GM12865 (cell line): ENCODE measurements at regions not wholly inside any gene's neighbourhood (a gene's known extent, or its start where the extent isn't known, plus 50 kb on each side); places are given as distances from the start of the nearest gene placed in this dataset.

Experiments
- DNase-seq: peaks from one replicate; pipeline ENCODE4 v3.0.0; 2010; ENCODE audit warnings: low read depth
- H3K4me3 ChIP-seq: 2 replicates; pipeline ENCODE4 v1.5.1; 2011; ENCODE audit warnings: mild to moderate bottlenecking, low read depth, low read length, control low read depth
- TF ChIP-seq, protein P1 (sequence below): IDR thresholded peaks from 2 replicates; pipeline ENCODE4 v1.5.1; 2011; ENCODE audit warnings: low read length, control low read depth, low read depth, inconsistent platforms; ENCODE audit not compliant: insufficient read depth; ENCODE audit errors: missing control alignments

DNA sequence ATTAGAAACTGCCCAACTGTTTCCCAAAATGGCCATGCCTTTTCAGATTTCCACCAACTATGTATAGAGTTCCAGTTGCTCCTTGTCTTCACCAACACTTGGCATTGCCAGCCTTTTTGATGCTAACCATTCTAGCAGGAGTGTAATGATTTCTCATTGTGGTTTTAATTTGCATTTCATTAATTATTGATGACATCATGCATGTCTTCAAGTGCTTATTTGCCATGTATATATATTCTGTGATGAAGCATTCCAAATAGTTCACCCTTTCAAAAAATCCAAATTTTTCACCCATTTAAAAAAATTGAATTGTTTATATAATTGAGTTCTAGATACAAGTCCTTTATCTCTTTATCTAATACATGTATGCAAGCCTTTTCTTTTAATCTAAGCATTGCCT, 245.9 kb upstream of the TNRC6C start:
- DNase-seq = no peak
- TF ChIP-seq, protein P1, sequence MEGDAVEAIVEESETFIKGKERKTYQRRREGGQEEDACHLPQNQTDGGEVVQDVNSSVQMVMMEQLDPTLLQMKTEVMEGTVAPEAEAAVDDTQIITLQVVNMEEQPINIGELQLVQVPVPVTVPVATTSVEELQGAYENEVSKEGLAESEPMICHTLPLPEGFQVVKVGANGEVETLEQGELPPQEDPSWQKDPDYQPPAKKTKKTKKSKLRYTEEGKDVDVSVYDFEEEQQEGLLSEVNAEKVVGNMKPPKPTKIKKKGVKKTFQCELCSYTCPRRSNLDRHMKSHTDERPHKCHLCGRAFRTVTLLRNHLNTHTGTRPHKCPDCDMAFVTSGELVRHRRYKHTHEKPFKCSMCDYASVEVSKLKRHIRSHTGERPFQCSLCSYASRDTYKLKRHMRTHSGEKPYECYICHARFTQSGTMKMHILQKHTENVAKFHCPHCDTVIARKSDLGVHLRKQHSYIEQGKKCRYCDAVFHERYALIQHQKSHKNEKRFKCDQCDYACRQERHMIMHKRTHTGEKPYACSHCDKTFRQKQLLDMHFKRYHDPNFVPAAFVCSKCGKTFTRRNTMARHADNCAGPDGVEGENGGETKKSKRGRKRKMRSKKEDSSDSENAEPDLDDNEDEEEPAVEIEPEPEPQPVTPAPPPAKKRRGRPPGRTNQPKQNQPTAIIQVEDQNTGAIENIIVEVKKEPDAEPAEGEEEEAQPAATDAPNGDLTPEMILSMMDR = no peak
- H3K4me3 ChIP-seq = no peak overlapping the region

DNA sequence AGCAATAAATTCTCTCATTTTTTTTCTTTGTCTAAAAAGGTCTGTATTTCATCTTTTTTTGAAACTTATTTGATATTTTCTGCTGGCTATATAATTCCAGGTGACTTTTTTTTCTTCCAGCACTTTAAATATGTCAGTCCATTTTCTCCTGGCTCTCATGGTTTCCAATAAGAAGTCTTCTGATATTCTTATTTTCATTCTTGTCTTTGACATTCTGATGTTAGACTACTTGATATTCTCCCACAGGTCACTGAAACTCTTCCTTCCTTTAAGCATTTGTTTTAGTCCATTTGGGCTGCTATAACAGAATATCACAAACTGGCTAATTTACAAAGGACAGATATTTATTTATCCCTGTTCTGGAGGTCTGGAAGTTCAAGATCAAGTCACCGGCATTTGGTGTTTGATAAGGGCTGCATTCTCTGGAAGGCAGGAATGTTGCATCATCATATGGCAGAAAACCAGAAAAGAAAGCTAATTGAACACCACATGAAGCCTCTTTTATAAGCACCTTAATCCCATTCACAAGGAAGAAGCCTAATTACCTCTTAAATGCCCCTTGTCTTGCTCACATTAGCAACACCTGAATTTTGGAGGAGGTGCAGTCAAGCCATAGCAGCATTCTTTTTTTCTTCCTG, 242.1 kb upstream of the TNRC6C start:
- H3K4me3 ChIP-seq = no peak overlapping the region
- TF ChIP-seq, protein P1 = no peak
- no peak for DNase-seq

DNA sequence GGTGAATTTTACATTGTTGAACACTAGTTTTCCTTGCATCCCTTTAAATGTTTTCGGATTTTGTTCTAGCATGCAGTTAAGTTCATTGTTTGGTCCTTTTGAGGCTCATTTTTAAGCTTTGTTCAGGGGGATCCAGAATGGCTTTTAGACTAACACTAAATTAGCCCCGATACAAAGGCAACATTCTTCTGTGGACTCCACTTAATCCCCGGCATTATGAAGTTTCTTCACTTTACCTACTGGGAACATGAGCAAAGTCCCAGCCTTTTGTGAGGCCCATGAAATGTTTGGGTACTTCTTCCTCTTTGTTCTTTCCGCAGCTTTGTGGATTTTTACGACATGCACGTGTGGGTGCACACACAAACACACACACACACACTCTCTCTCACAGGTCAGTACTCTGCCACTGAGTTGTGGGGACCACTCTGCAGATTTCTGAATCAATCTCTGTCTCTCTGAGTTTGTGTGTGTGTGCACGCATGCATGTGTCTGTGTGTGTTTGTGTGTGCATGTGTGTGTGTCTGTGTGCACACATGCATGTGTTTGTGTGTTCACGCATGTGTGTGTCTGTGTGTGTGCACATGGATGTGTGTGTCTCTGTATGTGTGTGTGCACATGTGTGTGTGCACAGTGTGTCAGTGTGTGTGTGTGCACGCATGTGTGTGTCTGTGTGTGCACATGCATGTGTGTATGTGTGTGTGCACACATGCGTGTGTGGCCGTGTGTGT, 240.4 kb upstream of the TNRC6C start:
- no peak for DNase-seq
- TF ChIP-seq, protein P1 = no peak
- H3K4me3 ChIP-seq = no peak overlapping the region

DNA sequence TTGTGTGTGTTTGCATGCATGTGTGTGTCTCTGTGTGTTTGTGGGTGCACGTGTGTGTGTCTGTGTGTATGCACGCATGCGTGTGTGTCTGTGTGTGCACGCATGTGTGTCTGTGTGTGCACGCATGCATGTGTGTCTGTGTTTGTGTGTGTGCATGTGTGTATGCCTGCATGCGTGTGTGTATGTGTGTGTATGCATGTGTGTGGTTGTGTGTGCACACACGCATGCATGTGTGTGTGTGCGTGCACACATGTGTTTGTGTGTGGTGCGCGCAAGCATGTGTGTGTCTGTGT, 239.9 kb upstream of the TNRC6C start:
- no peak overlapping the region for H3K4me3 ChIP-seq
- TF ChIP-seq, protein P1 = no peak
- no peak for DNase-seq

DNA sequence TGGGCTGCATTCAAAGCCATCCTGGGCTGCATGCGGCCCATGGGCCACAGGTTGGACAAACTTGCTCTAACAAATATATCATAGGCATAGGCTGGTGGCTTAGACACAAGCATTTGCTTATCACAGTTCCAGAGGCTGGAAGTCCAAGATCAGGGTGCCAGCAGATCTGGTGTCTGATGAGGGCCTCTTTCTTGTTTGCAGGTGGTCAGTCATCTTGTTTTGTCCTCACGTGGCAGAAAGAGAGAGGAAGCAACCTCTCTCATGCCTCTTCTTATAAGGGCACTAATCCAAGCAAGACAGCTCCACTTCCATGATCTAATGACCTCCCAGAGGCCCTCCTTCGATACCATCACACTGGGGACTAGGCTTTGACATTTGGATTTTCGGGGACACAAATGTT, 238.7 kb upstream of the TNRC6C start:
- TF ChIP-seq, protein P1 = no peak
- H3K4me3 ChIP-seq = no peak overlapping the region
- DNase-seq = no peak

DNA sequence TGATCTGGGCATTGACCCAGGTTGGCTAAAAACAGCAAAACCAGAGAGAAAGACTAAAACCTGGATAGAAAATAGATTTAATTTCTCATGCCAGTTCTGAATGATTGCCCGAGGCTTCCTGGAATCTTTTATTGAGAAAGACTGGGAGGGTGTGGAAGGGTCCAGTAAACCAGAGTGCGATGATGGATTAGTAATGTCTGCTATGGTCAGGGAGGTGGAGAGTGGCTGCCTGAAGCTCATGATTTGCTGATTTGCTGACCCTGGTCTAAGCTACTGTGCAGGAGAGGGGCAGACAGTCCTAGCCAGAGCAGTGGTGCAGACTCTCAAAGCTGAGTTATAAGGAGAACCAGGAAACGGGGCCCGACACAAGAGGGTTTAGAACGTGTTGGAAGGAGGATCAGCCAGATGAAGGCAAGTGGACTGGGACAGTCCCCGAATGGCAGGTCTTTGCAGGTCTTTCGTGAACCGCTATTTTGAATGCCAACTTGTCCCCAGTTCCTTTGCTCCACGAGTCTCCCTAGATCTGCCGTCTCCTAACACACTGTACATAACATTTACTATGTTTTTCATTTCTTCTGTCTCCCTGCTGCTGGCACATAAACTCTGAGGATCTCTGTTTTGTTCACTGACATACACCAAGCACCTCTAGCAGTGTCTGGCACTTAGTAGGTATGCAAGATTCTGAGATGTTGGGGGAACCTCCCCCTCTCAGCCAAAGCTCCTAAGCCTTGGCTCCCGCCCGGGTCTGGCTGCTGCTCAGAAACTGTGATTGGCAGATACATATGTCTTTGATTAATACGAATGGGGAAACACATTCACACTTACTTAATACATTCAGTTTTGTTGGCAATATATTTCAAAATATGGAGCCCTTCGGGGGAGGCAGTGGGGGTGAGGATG, 237.3 kb upstream of the TNRC6C start:
- H3K4me3 ChIP-seq = no peak overlapping the region
- TF ChIP-seq, protein P1 = no peak
- no peak for DNase-seq

DNA sequence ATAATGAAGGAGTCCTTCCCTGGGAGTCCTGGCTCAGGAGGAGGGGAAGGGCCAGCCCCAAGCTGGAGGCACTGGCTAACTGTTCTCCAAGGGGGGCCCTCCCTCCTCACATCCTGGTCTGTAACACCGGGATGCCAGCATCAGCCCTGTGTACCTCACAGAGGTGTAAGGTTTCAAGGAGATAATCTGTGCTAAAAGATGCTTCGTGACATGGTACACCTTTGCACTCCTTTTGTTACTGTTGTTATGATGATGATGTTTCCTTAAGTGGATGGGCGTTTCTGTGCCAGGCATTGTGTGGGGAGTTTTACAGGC, 236.7 kb upstream of the TNRC6C start:
- TF ChIP-seq, protein P1 = no peak
- H3K4me3 ChIP-seq = no peak overlapping the region
- no peak for DNase-seq
